SJSA1 (cell line): ENCODE measurements at regions not wholly inside any gene's neighbourhood (a gene's known extent, or its start where the extent isn't known, plus 50 kb on each side); places are given as distances from the start of the nearest gene placed in this dataset.
"Not testable (repeated sequence)": the region's sequence is repeated elsewhere in the genome, so short reads cannot be mapped to it uniquely, and the experiment has no call there.

Experiments
- DNase-seq, 2 experiments: peaks; one replicate each; pipeline ENCODE4 v3.0.0-alpha.2; 2015 to 2020; ENCODE audit warnings: low spot score in 2 of 2, low read depth in 1 of 2
- H3K27ac ChIP-seq: fragments of 250-450 bp; sonication (Bioruptor Pico); 2 replicates; pipeline ENCODE4 v1.5.1; 2020; ENCODE audit warnings: mild to moderate bottlenecking, moderate library complexity
- H3K27me3 ChIP-seq: fragments of 250-450 bp; sonication (Bioruptor Pico); replicated peaks from 2 replicates; pipeline ENCODE4 v1.5.1; 2020; ENCODE audit warnings: mild to moderate bottlenecking, moderate library complexity
- H3K36me3 ChIP-seq: fragments of 250-450 bp; sonication (Bioruptor Pico); 2 replicates; pipeline ENCODE4 v1.5.1; 2020; ENCODE audit warnings: mild to moderate bottlenecking
- H3K4me1 ChIP-seq: fragments of 250-450 bp; sonication (Bioruptor Pico); replicated peaks from 2 replicates; pipeline ENCODE4 v1.6.1; 2021; ENCODE audit warnings: mild to moderate bottlenecking
- H3K4me3 ChIP-seq: fragments of 250-450 bp; sonication (Bioruptor Pico); 2 replicates; pipeline ENCODE4 v1.5.1; 2020; ENCODE audit warnings: mild to moderate bottlenecking
- H3K9me3 ChIP-seq: fragments of 250-450 bp; sonication (Bioruptor Pico); replicated peaks from 2 replicates; pipeline ENCODE4 v1.5.1; 2020; ENCODE audit warnings: mild to moderate bottlenecking

GRCh38 chr2:133863106-133863800, 295.0 kb upstream of the NCKAP5 start:
- Histone ChIP-seq H3K36me3 (no peaks in the 10 kb centered on the region), H3K4me3 (no peak overlapping the region), H3K9me3 (no peaks in the 10 kb centered on the region), H3K4me1 (no peaks in the 10 kb centered on the region), H3K27ac (no peak overlapping the region), H3K27me3 (0 out of 2 replicates have a peak, but pooled peaks cover 7% of the 10 kb centered on the region)
- DNase-seq, result peak in 1 of 2 experiments; percentile 12

- H3K9me3 ChIP-seq, result no peaks in the 10 kb centered on the region
Observed at GRCh38 chr2:133865141-133865540, 296.9 kb upstream of the NCKAP5 start.

GRCh38 chr2:133867166-133867565, 298.9 kb upstream of the NCKAP5 start:
- no peaks in the 10 kb centered on the region for H3K4me1 ChIP-seq
- H3K27me3 ChIP-seq, result 0 out of 2 replicates have a peak, but pooled peaks cover 7% of the 10 kb centered on the region
- no peak for DNase-seq
- H3K4me3 ChIP-seq, result no peak overlapping the region
- no peaks in the 10 kb centered on the region for H3K9me3 ChIP-seq
- H3K27ac ChIP-seq, result no peak overlapping the region
- no peaks in the 10 kb centered on the region for H3K36me3 ChIP-seq

More at GRCh38 chr2:133865141-133865540, 296.9 kb upstream of the NCKAP5 start:
- no peak overlapping the region for H3K4me3 ChIP-seq
- 0 out of 2 replicates have a peak, but pooled peaks cover 7% of the 10 kb centered on the region for H3K27me3 ChIP-seq
- no peak for DNase-seq
- H3K27ac ChIP-seq, result no peak overlapping the region
- no peaks in the 10 kb centered on the region for H3K4me1 ChIP-seq
- H3K36me3 ChIP-seq, result no peaks in the 10 kb centered on the region

- no peak for DNase-seq
- Histone ChIP-seq H3K27ac (no peak overlapping the region), H3K27me3 (peaks cover 2% of the 10 kb centered on the region; the same call in 1 of the 2 replicates), H3K4me3 (no peak overlapping the region), H3K4me1 (no peaks in the 10 kb centered on the region), H3K36me3 (no peaks in the 10 kb centered on the region), H3K9me3 (no peaks in the 10 kb centered on the region)
Observed at GRCh38 chr2:133871545-133872209, 303.4 kb upstream of the NCKAP5 start.

- Histone ChIP-seq H3K27ac (no peak overlapping the region), H3K4me1 (no peaks in the 10 kb centered on the region), H3K9me3 (no peaks in the 10 kb centered on the region), H3K36me3 (no peaks in the 10 kb centered on the region), H3K27me3 (no peaks in the 10 kb centered on the region; the same call in 1 of the 2 replicates), H3K4me3 (no peak overlapping the region)
- no peak for DNase-seq
Observed at GRCh38 chr2:133878326-133878725, 310.1 kb upstream of the NCKAP5 start.

GRCh38 chr2:133879703-133880102, 311.4 kb upstream of the NCKAP5 start:
- H3K27me3 ChIP-seq, result no peaks in the 10 kb centered on the region; the same call in 1 of the 2 replicates
- DNase-seq, result no peak

GRCh38 chr2:133882159-133882558, 313.9 kb upstream of the NCKAP5 start:
- H3K4me1 ChIP-seq, H3K27me3 ChIP-seq, H3K9me3 ChIP-seq, H3K4me3 ChIP-seq, H3K27ac ChIP-seq, H3K36me3 ChIP-seq, DNase-seq: not testable (repeated sequence)

More at GRCh38 chr2:133879703-133880102, 311.4 kb upstream of the NCKAP5 start:
- Histone ChIP-seq H3K4me3 (no peak overlapping the region), H3K36me3 (no peaks in the 10 kb centered on the region), H3K9me3 (no peaks in the 10 kb centered on the region), H3K27ac (no peak overlapping the region), H3K4me1 (no peaks in the 10 kb centered on the region)

GRCh38 chr2:133884739-133885381, 316.6 kb upstream of the NCKAP5 start:
- Histone ChIP-seq H3K4me1 (no peaks in the 10 kb centered on the region), H3K9me3 (no peaks in the 10 kb centered on the region), H3K4me3 (no peak overlapping the region), H3K27ac (no peak overlapping the region), H3K36me3 (no peaks in the 10 kb centered on the region), H3K27me3 (no peaks in the 10 kb centered on the region)
- no peak for DNase-seq

- Histone ChIP-seq H3K4me1 (no peaks in the 10 kb centered on the region), H3K27ac (no peak overlapping the region), H3K36me3 (no peaks in the 10 kb centered on the region), H3K27me3 (no peaks in the 10 kb centered on the region), H3K4me3 (no peak overlapping the region), H3K9me3 (no peaks in the 10 kb centered on the region)
- DNase-seq, result no peak
Observed at GRCh38 chr2:133885847-133886246, 317.6 kb upstream of the NCKAP5 start.

- Histone ChIP-seq H3K4me3 (no peak overlapping the region), H3K4me1 (no peaks in the 10 kb centered on the region), H3K9me3 (no peaks in the 10 kb centered on the region), H3K27ac (no peak overlapping the region), H3K36me3 (no peaks in the 10 kb centered on the region), H3K27me3 (no peaks in the 10 kb centered on the region)
- DNase-seq, result peak; percentile 32 to 64
Observed at GRCh38 chr2:133886735-133887675, 318.7 kb upstream of the NCKAP5 start.

- no peaks in the 10 kb centered on the region for H3K9me3 ChIP-seq
- no peak overlapping the region for H3K27ac ChIP-seq
- no peaks in the 10 kb centered on the region for H3K27me3 ChIP-seq
- DNase-seq, result no peak
- H3K36me3 ChIP-seq, result no peaks in the 10 kb centered on the region
- no peaks in the 10 kb centered on the region for H3K4me1 ChIP-seq
- no peak overlapping the region for H3K4me3 ChIP-seq
Observed at GRCh38 chr2:133887676-133888040, 319.4 kb upstream of the NCKAP5 start.

GRCh38 chr2:133888107-133888506, 319.8 kb upstream of the NCKAP5 start:
- no peaks in the 10 kb centered on the region for H3K27me3 ChIP-seq
- DNase-seq, result no peak
- no peak overlapping the region for H3K4me3 ChIP-seq
- H3K4me1 ChIP-seq, result no peaks in the 10 kb centered on the region
- H3K27ac ChIP-seq, result no peak overlapping the region
- no peaks in the 10 kb centered on the region for H3K36me3 ChIP-seq
- no peaks in the 10 kb centered on the region for H3K9me3 ChIP-seq

GRCh38 chr2:133888621-133889219, 320.5 kb upstream of the NCKAP5 start:
- Histone ChIP-seq H3K9me3 (no peaks in the 10 kb centered on the region), H3K36me3 (no peaks in the 10 kb centered on the region), H3K27me3 (no peaks in the 10 kb centered on the region), H3K4me1 (no peaks in the 10 kb centered on the region), H3K27ac (no peak overlapping the region), H3K4me3 (no peak overlapping the region)
- no peak for DNase-seq
